HFFc6 (cell line): ENCODE measurements at regions not wholly inside any gene's neighbourhood (a gene's known extent, or its start where the extent isn't known, plus 50 kb on each side); places are given as distances from the start of the nearest gene placed in this dataset.

Experiments
- DNase-seq: peaks from one replicate; pipeline ENCODE4 v3.0.0-alpha.2; 2018
- H3K27ac Mint-ChIP-seq: 2 replicates; pipeline ENCODE4 v1.8.0; 2020; ENCODE audit warnings: mild to moderate bottlenecking, mixed read lengths
- H3K27me3 Mint-ChIP-seq: 2 replicates; pipeline ENCODE4 v1.8.0; 2021; ENCODE audit warnings: mild to moderate bottlenecking, moderate library complexity, mixed read lengths; ENCODE audit not compliant: insufficient read depth
- H3K36me3 Mint-ChIP-seq: 2 replicates; pipeline ENCODE4 v1.8.0; 2021; ENCODE audit warnings: low read depth, mixed read lengths
- H3K4me1 Mint-ChIP-seq: 2 replicates; pipeline ENCODE4 v1.8.0; 2020; ENCODE audit warnings: low read depth, mixed read lengths
- H3K4me3 Mint-ChIP-seq: 2 replicates; pipeline ENCODE4 v1.8.0; 2020; ENCODE audit warnings: mild to moderate bottlenecking, moderate library complexity, mixed read lengths
- H3K9me3 Mint-ChIP-seq: 2 replicates; pipeline ENCODE4 v1.8.0; 2020; ENCODE audit warnings: mild to moderate bottlenecking, mixed read lengths
- CTCF ChIP-seq: fragments of 200-600 bp; sonication (generic); IDR thresholded peaks from 2 replicates; pipeline ENCODE4 v1.5.0; 2021; ENCODE audit warnings: antibody characterized with exemption, mild to moderate bottlenecking

GRCh38 chr2:129191530-129191929 lies 787.9 kb upstream of the RAB6C start:
- Mint-ChIP-seq H3K4me3 (no peak overlapping the region), H3K9me3 (peaks cover 77% of the 10 kb centered on the region), H3K27ac (no peak overlapping the region), H3K27me3 (no peaks in the 10 kb centered on the region), H3K36me3 (peaks cover 6% of the 10 kb centered on the region), H3K4me1 (no peaks in the 10 kb centered on the region)
- no peak for TF ChIP-seq CTCF
- no peak for DNase-seq

- no peak overlapping the region for H3K27ac Mint-ChIP-seq
These were observed 787.3 kb upstream of the RAB6C start for GRCh38 chr2:129192117-129192516.

GRCh38 chr2:129192841-129193253 lies 786.6 kb upstream of the RAB6C start:
- Mint-ChIP-seq H3K27ac (no peak overlapping the region), H3K4me3 (no peak overlapping the region), H3K4me1 (no peaks in the 10 kb centered on the region), H3K36me3 (peaks cover 5% of the 10 kb centered on the region), H3K9me3 (peaks cover 69% of the 10 kb centered on the region), H3K27me3 (no peaks in the 10 kb centered on the region)
- TF ChIP-seq CTCF, result no peak
- DNase-seq, result no peak

More at GRCh38 chr2:129192117-129192516, 787.3 kb upstream of the RAB6C start:
- H3K27me3 Mint-ChIP-seq, result no peaks in the 10 kb centered on the region
- H3K4me3 Mint-ChIP-seq, result no peak overlapping the region
- H3K9me3 Mint-ChIP-seq, result peaks cover 74% of the 10 kb centered on the region
- no peak for DNase-seq
- no peak for TF ChIP-seq CTCF
- no peaks in the 10 kb centered on the region for H3K4me1 Mint-ChIP-seq
- H3K36me3 Mint-ChIP-seq, result peaks cover 5% of the 10 kb centered on the region

- Mint-ChIP-seq H3K27ac (no peak overlapping the region), H3K36me3 (peaks cover 5% of the 10 kb centered on the region), H3K27me3 (no peaks in the 10 kb centered on the region), H3K4me3 (no peak overlapping the region), H3K9me3 (peaks cover 60% of the 10 kb centered on the region), H3K4me1 (no peaks in the 10 kb centered on the region)
- no peak for DNase-seq
- no peak for TF ChIP-seq CTCF
These were observed 785.5 kb upstream of the RAB6C start for GRCh38 chr2:129193961-129194360.

GRCh38 chr2:129199501-129199900 lies 780.0 kb upstream of the RAB6C start:
- Mint-ChIP-seq H3K4me3 (no peak overlapping the region), H3K27ac (no peak overlapping the region), H3K36me3 (no peaks in the 10 kb centered on the region), H3K9me3 (peaks cover 21% of the 10 kb centered on the region), H3K27me3 (no peaks in the 10 kb centered on the region), H3K4me1 (no peaks in the 10 kb centered on the region)
- DNase-seq, result no peak
- TF ChIP-seq CTCF, result no peak

- no peak for TF ChIP-seq CTCF
- no peak overlapping the region for H3K27ac Mint-ChIP-seq
- H3K27me3 Mint-ChIP-seq, result no peaks in the 10 kb centered on the region; the same call in 1 of the 2 replicates
- peaks cover 14% of the 10 kb centered on the region for H3K9me3 Mint-ChIP-seq
- no peak overlapping the region for H3K4me3 Mint-ChIP-seq
- H3K36me3 Mint-ChIP-seq, result 0 out of 2 replicates have a peak, but pooled peaks cover 3% of the 10 kb centered on the region
- no peak for DNase-seq
- no peaks in the 10 kb centered on the region for H3K4me1 Mint-ChIP-seq
These were observed 777.8 kb upstream of the RAB6C start for GRCh38 chr2:129201696-129202095.
